Thyroid gland (tissue), 4 donors: ENCODE measurements at regions not wholly inside any gene's neighbourhood (a gene's known extent, or its start where the extent isn't known, plus 50 kb on each side); places are given as distances from the start of the nearest gene placed in this dataset.

ENCODE experiments used
- DNase-seq, 2 donors: peaks; one replicate each; pipeline ENCODE4 v3.0.0-alpha.2; 2019
- H3K27ac ChIP-seq, 3 donors: fragments of 200-600 bp; sonication (generic); 1 replicate in 2 of 3; 2 replicates in 1 of 3; pipeline ENCODE4 v1.5.1; 2016 to 2019; ENCODE audit warnings: mild to moderate bottlenecking in 1 of 3, moderate library complexity in 1 of 3
- H3K27me3 ChIP-seq: fragments of 200-600 bp; sonication (generic); one replicate; pipeline ENCODE4 v1.5.1; 2019
- H3K36me3 ChIP-seq, 2 donors: fragments of 200-600 bp; sonication (generic); one replicate each; pipeline ENCODE4 v1.5.1; 2016 to 2019
- H3K4me1 ChIP-seq, 2 donors: fragments of 200-600 bp; sonication (generic); one replicate each; pipeline ENCODE4 v1.5.1; 2017 to 2019
- H3K4me3 ChIP-seq, 3 donors: fragments of 200-600 bp; sonication (generic); replicated peaks in 1 of 3; 1 replicate in 2 of 3; 2 replicates in 1 of 3; pipeline ENCODE4 v1.5.1; 2016; ENCODE audit warnings: mild to moderate bottlenecking in 1 of 3
- H3K9me3 ChIP-seq: fragments of 200-600 bp; sonication (generic); one replicate; pipeline ENCODE4 v1.5.1; 2017
- CTCF ChIP-seq, 6 experiments: fragments of 200-600 bp in 3 of 6; fragments of 450-650 bp in 3 of 6; sonication (generic) in 3 of 6; IDR thresholded peaks; one replicate each; pipeline ENCODE4 v1.5.1; 2016 to 2019; ENCODE audit warnings: antibody characterized with exemption in 6 of 6, mild to moderate bottlenecking in 2 of 6, inconsistent platforms in 1 of 6, moderate library complexity in 1 of 6
- POLR2A ChIP-seq, 2 donors: fragments of 450-650 bp; IDR thresholded peaks; one replicate each; pipeline ENCODE4 v1.6.1; 2017; ENCODE audit warnings: antibody characterized with exemption in 2 of 2, mild to moderate bottlenecking in 2 of 2, moderate library complexity in 1 of 2
- WGBS, 2 donors: methylation state at CpG; one replicate each; pipeline ENCODE4 v1.1.5; 2017; 5-methylcytosine and 5-hydroxymethylcytosine counted together
- intact Hi-C: fragments of 100-400 bp; cut with DNase I; formaldehyde crosslinking; loops from one replicate; pipeline ENCODE4 v1.15.1; 2023

DNA sequence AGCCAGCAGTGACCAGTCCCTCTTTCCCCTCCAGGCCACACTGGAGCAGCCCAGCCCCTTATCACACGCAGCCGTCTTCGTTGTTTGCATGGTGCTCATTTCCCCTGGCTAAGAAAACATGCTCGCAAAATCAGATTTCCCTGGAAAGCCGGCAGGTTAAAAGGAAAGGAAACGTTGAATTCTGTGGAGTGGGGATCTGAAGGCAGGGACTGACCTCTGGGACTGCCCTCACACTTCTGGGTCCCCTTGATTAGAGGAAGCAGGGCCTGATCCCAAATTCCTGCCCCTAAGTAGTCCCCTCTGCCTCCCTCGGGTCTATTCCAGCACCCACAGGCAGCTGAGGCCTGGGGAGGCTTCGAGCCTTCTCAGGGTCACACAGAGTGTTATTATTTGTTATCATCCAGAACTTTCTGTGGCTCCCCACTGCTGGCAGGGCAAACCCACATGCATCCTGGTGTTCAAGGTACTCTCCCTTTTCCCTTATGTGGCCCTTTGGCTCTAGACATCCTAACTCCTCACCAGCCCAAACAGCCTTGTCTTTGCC is 125.2 kb upstream of the ZBTB40 start:
- Histone ChIP-seq H3K27ac (no peak overlapping the region), H3K9me3 (no peaks in the 10 kb centered on the region), H3K36me3 (no peaks in the 10 kb centered on the region), H3K27me3 (no peaks in the 10 kb centered on the region), H3K4me1 (peaks cover 0 to 5% of the 10 kb centered on the region in 2 donors), H3K4me3 (no peak overlapping the region)
- 81 to 82% methylated on average over 8 of the region's 8 CpGs for WGBS, 2 donors
- no peak for DNase-seq
- intact Hi-C loops, result no loop called here
- no peak for TF ChIP-seq CTCF (IDR thresholded peaks at IDR 0.05)
- TF ChIP-seq POLR2A (IDR thresholded peaks at IDR 0.05), result no peak

GRCh38 chr1:22326931-22327330 is 124.7 kb upstream of the ZBTB40 start:
- Histone ChIP-seq H3K9me3 (no peaks in the 10 kb centered on the region), H3K27me3 (no peaks in the 10 kb centered on the region), H3K36me3 (no peaks in the 10 kb centered on the region), H3K4me3 (no peak overlapping the region), H3K27ac (no peak overlapping the region), H3K4me1 (peaks cover under 1 to 5% of the 10 kb centered on the region in 2 donors)
- no peak for DNase-seq
- no peak for TF ChIP-seq CTCF (IDR thresholded peaks at IDR 0.05)
- TF ChIP-seq POLR2A (IDR thresholded peaks at IDR 0.05), result no peak
- 85 to 92% methylated on average over 6 of the region's 6 CpGs for WGBS, 2 donors
- intact Hi-C loops, result no loop called here

- intact Hi-C loops, result no loop called here
- WGBS, 2 donors, result 92 to 96% methylated on average over 8 of the region's 8 CpGs
- no peak for DNase-seq
Measured at GRCh38 chr1:22327411-22327810, 124.2 kb upstream of the ZBTB40 start.

DNA sequence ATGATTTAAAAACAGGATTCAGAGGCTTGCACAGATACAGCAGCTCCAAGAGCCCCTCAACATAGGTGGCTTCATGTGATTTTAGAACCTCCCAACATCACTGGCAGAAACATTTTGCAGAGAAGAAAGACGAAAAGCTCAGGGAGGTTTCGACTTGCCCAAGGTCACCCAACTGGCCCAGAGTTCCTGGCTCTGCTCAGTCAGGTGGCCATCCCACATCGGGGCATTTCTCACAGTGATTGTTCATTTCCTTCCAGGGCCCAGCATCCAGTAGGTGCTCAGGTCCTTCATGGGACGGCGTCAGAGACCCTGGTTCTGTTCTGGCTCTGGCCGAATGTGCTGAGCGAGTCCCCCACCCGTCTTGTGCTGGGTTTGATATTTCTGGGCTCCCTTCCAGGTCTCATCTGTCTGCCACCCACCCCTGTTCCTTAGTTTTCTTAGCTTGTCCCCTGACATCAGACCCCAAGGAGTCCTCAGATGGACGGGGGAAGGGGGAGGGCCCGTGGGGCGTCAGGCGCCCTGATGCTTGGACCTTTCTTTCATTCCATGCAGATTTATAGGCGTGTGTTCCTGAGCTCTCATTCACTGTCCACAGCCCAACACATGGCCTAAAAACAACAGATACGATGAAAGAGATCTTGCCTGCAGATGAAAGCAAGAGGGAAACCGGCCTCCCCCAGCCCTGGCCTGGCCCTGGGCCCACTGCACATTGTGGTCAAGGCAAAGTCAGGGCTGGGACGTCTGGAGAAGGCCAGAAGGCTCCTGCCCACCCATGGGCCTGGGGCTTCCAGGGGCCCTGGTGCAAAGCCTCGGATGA is 123.1 kb upstream of the ZBTB40 start:
- H3K27me3 ChIP-seq, result no peaks in the 10 kb centered on the region
- WGBS, 2 donors, result 48 to 50% methylated on average over 17 of the region's 17 CpGs
- TF ChIP-seq POLR2A (IDR thresholded peaks at IDR 0.05), result no peak
- no peak for TF ChIP-seq CTCF (IDR thresholded peaks at IDR 0.05)
- H3K4me3 ChIP-seq, result no peak overlapping the region
- intact Hi-C loops, result no loop called here
- H3K36me3 ChIP-seq, result no peaks in the 10 kb centered on the region
- peaks cover 16 to 19% of the 10 kb centered on the region in 2 donors for H3K4me1 ChIP-seq
- H3K27ac ChIP-seq, result no peak overlapping the region
- DNase-seq, result peak; percentile 22 to 44
- no peaks in the 10 kb centered on the region for H3K9me3 ChIP-seq

More at GRCh38 chr1:22327411-22327810, 124.2 kb upstream of the ZBTB40 start:
- H3K27me3 ChIP-seq, result no peaks in the 10 kb centered on the region
- TF ChIP-seq CTCF (IDR thresholded peaks at IDR 0.05) (no peak), POLR2A (IDR thresholded peaks at IDR 0.05) (no peak)
- H3K9me3 ChIP-seq, result no peaks in the 10 kb centered on the region
- H3K36me3 ChIP-seq, result no peaks in the 10 kb centered on the region
- H3K27ac ChIP-seq, result no peak overlapping the region
- no peak overlapping the region for H3K4me3 ChIP-seq
- H3K4me1 ChIP-seq, result peaks cover 6 to 10% of the 10 kb centered on the region in 2 donors

DNA sequence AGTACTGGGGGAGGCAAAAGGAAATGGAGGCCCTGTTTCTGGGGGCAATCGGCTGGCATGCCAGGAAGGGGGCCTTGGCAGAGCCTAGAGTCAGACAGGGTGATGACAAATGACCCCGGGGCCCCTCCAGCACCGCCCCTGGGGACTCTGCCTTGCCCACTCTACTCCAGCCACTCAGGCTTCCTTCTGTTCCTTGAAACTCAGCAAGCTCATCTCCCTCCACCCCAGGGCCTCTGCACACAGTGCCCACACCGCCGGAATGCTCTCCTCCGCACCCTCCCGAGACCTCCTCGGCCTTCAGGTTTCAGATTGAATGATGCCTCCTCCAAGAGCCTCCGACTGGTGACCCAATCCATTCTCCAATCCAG is 122.5 kb upstream of the ZBTB40 start:
- 76 to 79% methylated on average over 9 of the region's 9 CpGs for WGBS, 2 donors
- H3K4me3 ChIP-seq, result no peak overlapping the region
- intact Hi-C loops, result no loop called here
- no peaks in the 10 kb centered on the region for H3K9me3 ChIP-seq
- H3K4me1 ChIP-seq, result peaks cover 16 to 19% of the 10 kb centered on the region in 2 donors
- no peak for DNase-seq
- no peaks in the 10 kb centered on the region for H3K36me3 ChIP-seq
- H3K27ac ChIP-seq, result no peak overlapping the region
- no peak for TF ChIP-seq POLR2A (IDR thresholded peaks at IDR 0.05)
- no peak for TF ChIP-seq CTCF (IDR thresholded peaks at IDR 0.05)
- no peaks in the 10 kb centered on the region for H3K27me3 ChIP-seq
